Thymus (tissue), 11 donors: ENCODE measurements at regions not wholly inside any gene's neighbourhood (a gene's known extent, or its start where the extent isn't known, plus 50 kb on each side); places are given as distances from the start of the nearest gene placed in this dataset.
"Not testable (repeated sequence)": the region's sequence is repeated elsewhere in the genome, so short reads cannot be mapped to it uniquely, and the experiment has no call there.

Experiments
- DNase-seq, 9 donors: peaks; one replicate each; pipeline ENCODE4 v3.0.0-alpha.2; 2013; ENCODE audit warnings: low spot score in 9 of 9, low read depth in 6 of 9, missing footprints in 1 of 9
- H3K27ac ChIP-seq, 2 donors: one replicate each; pipeline ENCODE4 v1.5.1; 2013; ENCODE audit warnings: control low read depth in 1 of 2, low read depth in 1 of 2, low read length in 1 of 2, mild to moderate bottlenecking in 1 of 2, moderate library complexity in 1 of 2
- H3K27me3 ChIP-seq, 2 donors: one replicate each; pipeline ENCODE4 v1.5.1; 2013; ENCODE audit warnings: low read length in 1 of 2; ENCODE audit not compliant: control insufficient read depth in 2 of 2, insufficient read depth in 1 of 2
- H3K36me3 ChIP-seq, 2 donors: one replicate each; pipeline ENCODE4 v1.5.1; 2013; ENCODE audit warnings: low read length in 1 of 2, mild to moderate bottlenecking in 1 of 2, moderate library complexity in 1 of 2; ENCODE audit not compliant: control insufficient read depth in 2 of 2, insufficient read depth in 2 of 2
- H3K4me1 ChIP-seq, 2 donors: one replicate each; pipeline ENCODE4 v1.5.1; 2013; ENCODE audit warnings: low read length in 2 of 2; ENCODE audit not compliant: control insufficient read depth in 2 of 2, insufficient read depth in 2 of 2
- H3K4me3 ChIP-seq, 2 donors: one replicate each; pipeline ENCODE4 v1.5.1; 2013; ENCODE audit warnings: low read length in 2 of 2, control low read depth in 1 of 2, mild to moderate bottlenecking in 1 of 2
- H3K9me3 ChIP-seq, 2 donors: one replicate each; pipeline ENCODE4 v1.5.1; 2013; ENCODE audit warnings: low read length in 1 of 2, mild to moderate bottlenecking in 1 of 2; ENCODE audit not compliant: control insufficient read depth in 2 of 2, insufficient read depth in 1 of 2
- WGBS: extraction: QIAGEN DNeasy Blood & Tissue Kit; methylation state at CpG from one replicate; pipeline ENCODE4 v1.1.7; 2013; 5-methylcytosine and 5-hydroxymethylcytosine counted together
- donor health status: healthy.

DNA sequence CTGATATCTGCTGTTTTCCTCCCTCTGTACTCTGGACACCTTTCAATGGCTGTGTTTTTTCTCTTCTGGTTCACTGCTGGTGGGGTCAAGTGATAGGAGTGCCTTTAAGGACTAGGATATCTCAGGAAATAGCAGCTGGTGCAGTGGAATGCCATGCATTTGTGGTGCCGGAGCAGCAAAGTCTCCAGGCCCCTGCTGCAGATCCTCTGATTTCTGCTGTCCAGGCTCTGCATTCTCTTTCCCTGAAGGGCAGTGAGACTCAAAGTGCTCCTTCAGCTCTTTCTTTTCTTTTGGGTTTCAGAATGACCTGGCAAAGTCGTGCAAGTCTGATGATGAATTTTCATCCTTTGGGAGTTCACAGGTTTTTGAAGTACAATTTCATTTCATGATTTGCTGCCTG is 774.3 kb downstream of the FAM181B start:
- Histone ChIP-seq H3K27me3 (no peaks in the 10 kb centered on the region), H3K4me1 (no peaks in the 10 kb centered on the region), H3K4me3 (no peak overlapping the region), H3K36me3 (no peaks in the 10 kb centered on the region), H3K9me3 (no peaks in the 10 kb centered on the region), H3K27ac (no peak overlapping the region)
- WGBS, result 79% methylated on average over 2 of the region's 2 CpGs
- DNase-seq, result no peak

DNA sequence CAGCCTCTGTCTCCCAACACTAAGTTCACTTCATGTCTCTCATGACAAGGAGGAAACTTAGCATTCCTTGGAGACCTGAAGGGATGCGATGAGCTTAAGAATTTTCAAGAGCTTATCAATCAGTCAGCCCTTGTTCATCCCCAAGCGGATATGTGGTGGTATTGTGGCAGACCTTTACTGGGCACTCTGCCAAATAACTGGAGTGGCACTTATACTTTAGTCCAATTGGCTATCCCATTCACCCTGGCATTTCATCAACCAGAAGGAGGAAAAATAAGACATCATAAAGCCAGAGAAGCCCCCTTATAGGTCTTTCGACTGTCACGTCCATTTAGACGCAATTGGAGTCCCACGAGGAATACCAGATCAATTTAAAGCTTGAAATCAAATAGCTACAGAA is 779.4 kb downstream of the FAM181B start:
- H3K27ac ChIP-seq, H3K4me3 ChIP-seq, H3K27me3 ChIP-seq, H3K9me3 ChIP-seq, H3K4me1 ChIP-seq, H3K36me3 ChIP-seq, DNase-seq: not testable (repeated sequence)
- WGBS, result 96% methylated on average over 6 of the region's 6 CpGs

DNA sequence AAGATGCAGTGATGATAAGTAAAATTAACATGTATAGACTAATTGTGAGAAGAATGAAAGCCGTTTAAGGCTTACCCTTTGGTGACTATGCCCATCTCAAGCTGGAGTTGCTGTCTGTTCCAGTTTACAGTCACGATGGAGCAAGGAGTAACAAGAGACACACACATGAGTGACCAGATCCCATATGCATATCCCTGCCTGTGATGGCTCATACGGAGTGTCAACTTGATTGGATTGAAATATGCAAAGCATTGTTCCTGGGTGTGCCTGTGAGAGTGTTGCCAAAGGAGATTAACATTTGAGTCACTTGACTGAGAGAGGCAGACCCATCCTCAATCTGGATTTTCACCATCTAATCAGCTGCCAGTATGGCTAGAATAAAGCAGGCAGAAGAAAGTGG is 786.8 kb downstream of the FAM181B start:
- Histone ChIP-seq H3K27ac (no peak overlapping the region), H3K36me3 (no peaks in the 10 kb centered on the region), H3K27me3 (no peaks in the 10 kb centered on the region), H3K4me3 (no peak overlapping the region), H3K9me3 (no peaks in the 10 kb centered on the region), H3K4me1 (no peaks in the 10 kb centered on the region)
- DNase-seq, result no peak
- 91% methylated on average over 3 of the region's 3 CpGs for WGBS

DNA sequence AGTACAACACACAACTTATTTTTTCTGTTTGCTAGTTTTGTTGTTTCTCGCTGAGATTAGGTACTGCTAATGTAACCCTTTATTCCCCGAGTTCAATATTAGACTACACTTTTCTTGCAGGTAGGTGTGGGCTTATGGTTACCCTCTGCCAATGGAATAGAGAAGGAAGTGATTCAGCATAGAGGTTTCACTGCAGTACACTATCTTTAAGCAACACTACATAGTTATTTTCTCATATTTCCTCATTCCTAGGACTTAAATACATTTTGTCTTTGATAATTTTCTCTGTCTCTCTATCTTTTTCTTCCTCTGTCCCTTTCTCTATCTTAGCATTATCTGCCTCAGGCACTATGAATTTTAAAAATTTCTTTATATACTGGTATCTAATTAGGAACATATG is 791.0 kb downstream of the FAM181B start:
- Histone ChIP-seq H3K27ac (no peak overlapping the region), H3K36me3 (no peaks in the 10 kb centered on the region), H3K4me1 (no peaks in the 10 kb centered on the region), H3K4me3 (no peak overlapping the region), H3K9me3 (no peaks in the 10 kb centered on the region), H3K27me3 (no peaks in the 10 kb centered on the region)
- no peak for DNase-seq
- 78% methylated on average over 2 of the region's 2 CpGs for whole genome bisulfite sequencing

DNA sequence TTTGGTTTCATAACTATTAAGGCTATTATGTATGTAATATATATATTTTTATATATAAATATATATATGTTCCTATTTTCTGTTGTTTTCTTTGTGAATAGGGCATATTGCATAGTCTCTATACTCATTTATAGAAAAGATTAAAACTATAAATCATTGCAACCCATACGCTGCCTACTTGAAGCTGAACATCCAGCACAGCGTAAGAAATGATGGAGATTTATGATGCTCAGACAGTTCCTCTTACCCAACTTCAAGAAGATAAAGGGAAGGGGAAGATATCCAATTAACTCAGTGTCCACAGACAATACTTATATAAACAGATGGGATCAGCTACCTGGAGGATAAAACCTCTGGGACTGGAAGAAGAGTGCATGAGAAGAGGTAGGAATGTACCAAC is 791.7 kb downstream of the FAM181B start:
- H3K4me3 ChIP-seq, result no peak overlapping the region
- H3K27ac ChIP-seq, result no peak overlapping the region
- H3K4me1 ChIP-seq, result no peaks in the 10 kb centered on the region
- no peaks in the 10 kb centered on the region for H3K27me3 ChIP-seq
- no peaks in the 10 kb centered on the region for H3K9me3 ChIP-seq
- no peak for DNase-seq
- WGBS, result 43% methylated on average over 2 of the region's 2 CpGs
- H3K36me3 ChIP-seq, result no peaks in the 10 kb centered on the region

DNA sequence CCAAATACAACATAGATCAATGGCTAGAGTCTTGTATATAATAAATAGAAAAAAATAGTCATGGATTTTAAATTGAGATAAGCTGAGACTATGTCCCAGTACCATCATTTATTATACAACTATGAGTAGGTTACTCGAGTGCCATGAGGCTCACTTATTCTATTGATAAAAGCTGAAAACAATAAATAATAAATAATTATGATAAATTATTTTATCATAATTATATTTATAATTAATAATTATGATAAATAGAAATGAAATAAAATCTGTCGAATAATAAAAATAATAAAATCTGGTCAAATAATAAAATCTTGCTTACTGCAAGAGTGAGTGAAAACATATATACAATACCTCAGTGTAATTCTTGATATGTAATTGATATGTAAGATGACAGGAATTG is 801.4 kb downstream of the FAM181B start:
- Histone ChIP-seq H3K27me3 (no peaks in the 10 kb centered on the region), H3K36me3 (no peaks in the 10 kb centered on the region), H3K4me3 (no peak overlapping the region), H3K4me1 (no peaks in the 10 kb centered on the region), H3K9me3 (no peaks in the 10 kb centered on the region), H3K27ac (no peak overlapping the region)
- WGBS, result 98% methylated on average over 2 of the region's 2 CpGs
- no peak for DNase-seq

DNA sequence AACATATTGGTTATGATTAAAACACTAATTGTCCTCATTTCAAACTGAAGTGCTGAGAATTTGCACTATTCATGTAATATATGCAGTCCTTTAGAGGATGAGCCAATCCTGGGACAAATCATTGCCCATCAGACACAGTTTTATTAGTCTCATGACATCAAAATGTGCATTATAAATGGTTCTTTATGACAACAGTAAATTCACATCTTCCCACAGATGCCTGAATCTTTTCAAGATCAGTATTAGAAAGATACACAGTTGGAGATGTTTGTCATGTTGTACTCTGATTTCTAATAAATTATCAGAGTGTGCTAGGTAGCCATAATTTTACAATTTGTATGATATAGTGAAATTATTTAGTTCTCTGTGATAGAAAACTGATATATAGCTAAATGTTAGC is 813.5 kb downstream of the FAM181B start:
- Histone ChIP-seq H3K36me3 (no peaks in the 10 kb centered on the region), H3K4me1 (no peaks in the 10 kb centered on the region), H3K9me3 (no peaks in the 10 kb centered on the region), H3K27me3 (no peaks in the 10 kb centered on the region), H3K4me3 (no peak overlapping the region), H3K27ac (no peak overlapping the region)
- no peak for DNase-seq

DNA sequence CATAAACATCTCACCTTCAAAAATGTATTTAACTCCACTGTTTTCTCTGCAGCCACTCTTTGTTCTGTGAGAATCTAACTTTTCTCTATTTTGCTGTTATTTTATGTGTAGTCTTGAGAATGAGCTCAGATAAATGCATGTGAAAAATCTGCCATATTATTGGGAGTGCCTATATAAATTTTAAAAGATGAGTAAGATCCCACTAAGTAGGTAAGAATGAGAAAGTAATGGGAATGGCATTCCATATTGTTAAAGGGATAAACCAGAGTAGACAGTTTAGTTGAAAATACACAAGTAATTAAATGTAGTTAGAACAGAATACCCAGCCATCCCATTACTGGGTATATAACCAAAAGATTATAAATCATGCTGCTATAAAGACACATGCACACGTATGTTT is 817.2 kb downstream of the FAM181B start:
- no peak overlapping the region for H3K27ac ChIP-seq
- no peaks in the 10 kb centered on the region for H3K4me1 ChIP-seq
- no peak overlapping the region for H3K4me3 ChIP-seq
- H3K27me3 ChIP-seq, result no peaks in the 10 kb centered on the region
- WGBS, result 100% methylated on average over 1 of the region's 1 CpG
- no peaks in the 10 kb centered on the region for H3K9me3 ChIP-seq
- no peaks in the 10 kb centered on the region for H3K36me3 ChIP-seq
- DNase-seq, result no peak

DNA sequence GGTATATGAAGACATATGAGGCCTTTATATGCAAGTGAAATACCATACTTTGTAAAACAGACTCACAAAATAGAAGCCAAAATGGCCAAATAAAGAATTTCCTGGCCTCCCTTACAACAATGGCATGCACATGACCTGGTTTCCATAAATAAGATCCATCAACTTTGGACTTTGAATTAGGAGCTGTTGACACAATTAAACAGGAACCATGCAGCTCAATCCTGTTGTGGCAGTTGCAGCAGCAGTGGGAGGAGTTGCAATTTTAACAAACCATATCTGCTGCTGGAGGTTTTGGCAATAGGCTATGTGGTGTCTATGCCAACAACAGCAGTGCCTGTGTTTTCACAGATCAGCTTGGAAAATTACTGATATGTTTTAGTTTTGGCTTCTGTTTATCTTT is 818.6 kb downstream of the FAM181B start:
- Histone ChIP-seq H3K4me1 (no peaks in the 10 kb centered on the region), H3K27ac (no peak overlapping the region), H3K9me3 (no peaks in the 10 kb centered on the region), H3K4me3 (no peak overlapping the region), H3K27me3 (no peaks in the 10 kb centered on the region), H3K36me3 (no peaks in the 10 kb centered on the region)
- no peak for DNase-seq

DNA sequence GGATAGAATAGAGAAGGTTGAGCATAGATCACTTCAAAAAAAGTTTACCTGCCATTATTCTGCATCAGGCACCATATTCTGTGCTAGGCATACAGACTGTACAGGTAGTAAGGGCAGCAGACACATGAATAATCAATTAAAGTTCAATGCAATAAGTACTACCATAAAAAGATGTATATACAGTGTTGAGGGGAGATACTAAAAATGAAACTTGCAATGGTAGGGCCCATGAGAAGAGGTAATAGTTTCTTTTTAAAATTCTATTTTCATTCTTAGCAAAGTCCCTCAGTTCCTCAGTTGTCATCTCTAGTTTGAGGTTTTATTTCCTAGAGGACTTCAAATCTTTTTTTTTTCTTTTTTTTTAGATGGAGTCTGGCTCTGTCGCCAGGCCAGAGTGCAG is 819.9 kb downstream of the FAM181B start:
- H3K36me3 ChIP-seq, result no peaks in the 10 kb centered on the region
- no peak for DNase-seq
- WGBS, result 97% methylated on average over 1 of the region's 1 CpG
- no peak overlapping the region for H3K4me3 ChIP-seq
- no peaks in the 10 kb centered on the region for H3K27me3 ChIP-seq
- H3K27ac ChIP-seq, result no peak overlapping the region
- no peaks in the 10 kb centered on the region for H3K9me3 ChIP-seq
- H3K4me1 ChIP-seq, result no peaks in the 10 kb centered on the region
